RWPE2 (cell line): ENCODE measurements at regions not wholly inside any gene's neighbourhood (a gene's known extent, or its start where the extent isn't known, plus 50 kb on each side); places are given as distances from the start of the nearest gene placed in this dataset.

ENCODE experiments used
- ATAC-seq: fragments of 200-7000 bp; cut with Tn5 transposase; 3 replicates; pipeline ENCODE4 v1.9.1; 2021; ENCODE audit warnings: low read depth
- DNase-seq: peaks from one replicate; pipeline ENCODE4 v3.0.0-alpha.2; 2020; ENCODE audit warnings: low spot score
- H3K27ac ChIP-seq: fragments of 450-650 bp; 2 replicates; pipeline ENCODE4 v1.5.1; 2017; ENCODE audit warnings: mild to moderate bottlenecking; ENCODE audit not compliant: poor library complexity, severe bottlenecking
- H3K27me3 ChIP-seq: fragments of 250-450 bp; sonication (Bioruptor Pico); 2 replicates; pipeline ENCODE4 v1.5.1; 2021; ENCODE audit warnings: mild to moderate bottlenecking, moderate library complexity; ENCODE audit not compliant: insufficient read depth, poor library complexity, severe bottlenecking
- H3K36me3 ChIP-seq: fragments of 250-450 bp; sonication (Bioruptor Pico); 2 replicates; pipeline ENCODE4 v1.5.1; 2020; ENCODE audit warnings: low read depth, mild to moderate bottlenecking, moderate library complexity
- H3K4me1 ChIP-seq: fragments of 250-450 bp; sonication (Bioruptor Pico); 2 replicates; pipeline ENCODE4 v1.5.1; 2021; ENCODE audit warnings: mild to moderate bottlenecking, moderate library complexity; ENCODE audit not compliant: insufficient read depth, poor library complexity, severe bottlenecking
- H3K4me3 ChIP-seq: fragments of 250-450 bp; sonication (Bioruptor Pico); 2 replicates; pipeline ENCODE4 v1.5.1; 2021; ENCODE audit warnings: mild to moderate bottlenecking, moderate library complexity; ENCODE audit not compliant: severe bottlenecking
- H3K9me3 ChIP-seq: fragments of 250-450 bp; sonication (Bioruptor Pico); 2 replicates; pipeline ENCODE4 v1.5.1; 2021; ENCODE audit warnings: mild to moderate bottlenecking, moderate library complexity; ENCODE audit not compliant: severe bottlenecking
- CTCF ChIP-seq: fragments of 450-650 bp; IDR thresholded peaks from one replicate; pipeline ENCODE4 v1.5.1; 2017; ENCODE audit warnings: mild to moderate bottlenecking, moderate library complexity; ENCODE audit not compliant: poor library complexity, severe bottlenecking

DNA sequence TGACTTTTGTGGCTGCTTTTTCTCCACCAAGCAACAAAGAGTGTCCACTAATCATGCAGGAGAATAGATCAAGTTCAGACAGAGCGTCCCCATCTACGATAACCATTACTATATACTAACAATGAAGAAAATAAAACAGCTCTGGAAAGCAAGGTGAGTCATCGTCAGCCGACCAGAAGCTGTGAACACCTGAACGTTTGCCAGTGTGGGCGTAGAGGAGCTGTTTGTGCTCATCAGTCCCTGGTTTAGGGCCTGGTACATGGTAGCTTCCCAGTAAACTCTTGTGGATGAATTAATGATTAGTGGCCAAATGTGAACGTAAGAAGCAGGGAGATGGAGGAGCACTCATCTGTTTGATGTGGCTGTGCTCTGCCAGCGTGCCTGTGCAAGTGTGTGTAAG is 180.7 kb downstream of the EVX1 start:
- Histone ChIP-seq H3K27me3 (no peaks in the 10 kb centered on the region), H3K4me1 (peaks cover 14% of the 10 kb centered on the region), H3K27ac (no peak overlapping the region), H3K9me3 (no peaks in the 10 kb centered on the region), H3K36me3 (no peaks in the 10 kb centered on the region), H3K4me3 (no peak overlapping the region)
- TF ChIP-seq CTCF = no peak
- ATAC-seq (peak; percentile 94), DNase-seq (peak; percentile 87)

DNA sequence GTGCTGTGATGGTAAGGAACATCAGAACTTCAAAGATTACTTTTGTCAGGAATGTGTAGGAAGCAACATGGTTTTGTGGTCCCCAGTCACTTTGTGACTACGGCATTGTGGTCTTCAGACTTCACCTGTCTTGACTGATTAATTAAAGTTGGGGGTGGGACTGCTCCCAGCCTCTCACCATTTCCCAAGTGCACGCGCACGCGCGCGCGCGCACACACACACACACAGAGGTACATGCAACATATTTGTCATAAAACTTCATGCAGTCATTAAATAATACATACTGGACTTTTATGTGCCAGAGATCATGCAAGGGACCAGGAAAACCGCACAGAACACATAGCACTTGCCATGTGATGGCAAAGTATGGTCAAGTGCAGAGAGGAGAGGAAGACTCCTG is 181.2 kb downstream of the EVX1 start:
- peak overlapping the region; percentile 30 for H3K27ac ChIP-seq
- no peaks in the 10 kb centered on the region for H3K27me3 ChIP-seq
- ATAC-seq = no peak

DNA sequence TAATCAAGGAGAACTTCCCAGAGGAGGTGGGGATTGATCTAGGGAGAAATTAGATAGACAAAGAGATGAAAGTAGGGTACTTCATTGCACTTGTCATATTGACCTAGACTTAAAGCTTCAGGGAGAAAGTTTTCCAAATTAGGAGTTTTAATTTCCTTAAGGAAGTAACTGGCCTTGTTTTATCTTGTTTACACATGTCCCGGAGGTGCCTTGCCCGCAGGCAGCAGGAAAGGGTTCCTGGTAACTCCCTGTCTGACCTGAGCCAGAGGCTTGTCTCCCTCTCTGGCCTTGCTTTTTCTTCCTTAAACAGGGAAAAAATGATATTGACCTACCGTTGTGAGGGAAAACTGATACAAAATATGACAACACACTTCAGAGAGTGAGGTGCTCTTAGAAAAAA is 181.6 kb downstream of the EVX1 start:
- Histone ChIP-seq H3K9me3 (no peaks in the 10 kb centered on the region), H3K36me3 (no peaks in the 10 kb centered on the region), H3K27ac (peak overlapping the region; percentile 30), H3K4me1 (peaks cover 14% of the 10 kb centered on the region), H3K4me3 (no peak overlapping the region), H3K27me3 (no peaks in the 10 kb centered on the region)
- ATAC-seq (peak; percentile 37; the same call in 1 of the 3 replicates), DNase-seq (no peak)
- no peak for TF ChIP-seq CTCF

More for the DNA sequence above, 181.2 kb downstream of the EVX1 start:
- Histone ChIP-seq H3K4me3 (no peak overlapping the region), H3K9me3 (no peaks in the 10 kb centered on the region), H3K36me3 (no peaks in the 10 kb centered on the region), H3K4me1 (peaks cover 14% of the 10 kb centered on the region)
- no peak for DNase-seq
- TF ChIP-seq CTCF = no peak

DNA sequence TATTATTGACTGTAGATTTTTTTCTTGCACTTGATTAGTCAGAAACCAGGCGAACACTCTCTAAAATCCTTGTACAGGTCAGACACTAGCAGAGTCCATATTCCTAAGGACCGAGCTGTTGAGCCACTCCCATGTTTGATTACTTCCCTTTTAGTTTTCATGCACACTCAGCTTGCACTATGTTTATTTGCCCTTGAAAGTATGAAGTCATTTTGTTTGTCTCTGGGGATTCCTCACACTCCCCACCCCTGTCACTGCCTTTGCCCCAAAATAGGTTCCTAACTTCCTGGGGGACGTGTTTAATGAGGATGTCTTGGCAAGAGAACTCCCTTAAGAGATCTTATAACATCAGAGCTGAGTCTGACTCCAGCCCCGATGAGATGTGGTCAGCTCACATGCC is 182.1 kb downstream of the EVX1 start:
- Histone ChIP-seq H3K27me3 (no peaks in the 10 kb centered on the region), H3K9me3 (no peaks in the 10 kb centered on the region), H3K4me3 (no peak overlapping the region), H3K27ac (peak overlapping the region; percentile 30), H3K4me1 (peaks cover 14% of the 10 kb centered on the region), H3K36me3 (no peaks in the 10 kb centered on the region)
- DNase-seq (no peak), ATAC-seq (no peak)
- no peak for TF ChIP-seq CTCF

GRCh38 chr7:27427416-27427815 is 184.8 kb downstream of the EVX1 start:
- no peak for ATAC-seq
- Histone ChIP-seq H3K4me1 (peaks cover 14% of the 10 kb centered on the region), H3K27me3 (no peaks in the 10 kb centered on the region), H3K9me3 (no peaks in the 10 kb centered on the region), H3K36me3 (no peaks in the 10 kb centered on the region), H3K4me3 (no peak overlapping the region), H3K27ac (no peak overlapping the region)
- no peak for DNase-seq
- TF ChIP-seq CTCF = no peak
